HCT116 (cell line): ENCODE measurements at regions not wholly inside any gene's neighbourhood (a gene's known extent, or its start where the extent isn't known, plus 50 kb on each side); places are given as distances from the start of the nearest gene placed in this dataset.

Experiments
- ATAC-seq: fragments of 200-7000 bp; cut with Tn5 transposase; 2 replicates; pipeline ENCODE4 v1.9.1; 2020; ENCODE audit warnings: mild to moderate bottlenecking, moderate library complexity
- BruUV-seq: library from RNA; stranded (reverse); fragments of 400-500 nt; replicated peaks from 2 replicates; lab custom pipeline; 2021; lab: Mats Ljungman, UMichigan
- CTCF ChIA-PET: fragments of 300-600 bp; sonication (Branson Sonifier 250); formaldehyde crosslinking; loops from one replicate; lab custom pipeline; 2021; ENCODE audit warnings: antibody characterized with exemption; lab: Charles Lee
- POLR2A ChIA-PET: fragments of 300-600, 350-600 bp; sonication (Branson Sonifier 250); formaldehyde crosslinking; loops from one replicate; lab custom pipeline; 2021; ENCODE audit warnings: antibody characterized with exemption; lab: Charles Lee
- RAD21 ChIA-PET, 2 experiments: fragments of 300-600 bp; sonication (Branson Sonifier 250); formaldehyde crosslinking; loops; one replicate each; lab custom pipeline; 2023; ENCODE audit warnings: low total read pairs in 2 of 2; ENCODE audit not compliant: uncharacterized antibody in 2 of 2, unreplicated experiment in 2 of 2, low non-redundant PET in 1 of 2; lab: Charles Lee
- DNase-seq: peaks from one replicate; pipeline ENCODE4 v3.0.0-alpha.2; 2010; ENCODE audit warnings: low read depth, low spot score
- H2AFZ ChIP-seq: fragments of 200-600 bp; shearing (Covaris generic), sonication (generic); 2 replicates; pipeline ENCODE4 v1.6.1; 2017; ENCODE audit warnings: low read depth, mixed run types, mixed read lengths, antibody characterized with exemption, low read length; ENCODE audit not compliant: poor library complexity, severe bottlenecking
- H3K27ac ChIP-seq: 2 replicates; pipeline ENCODE4 v1.5.1; 2012; ENCODE audit warnings: low read depth, low read length
- H3K27me3 ChIP-seq: fragments of 200-600 bp; sonication (generic); 2 replicates; pipeline ENCODE4 v1.6.1; 2016; ENCODE audit warnings: mixed run types, low read length, mixed read lengths; ENCODE audit not compliant: insufficient read depth
- H3K36me3 ChIP-seq, 2 experiments: fragments of 200-500 bp in 1 of 2; fragments of 200-600 bp in 1 of 2; sonication (Bioruptor generic) in 1 of 2; sonication (generic) in 1 of 2; 2 replicates each; pipeline versions ENCODE4 v1.5.1 to v1.6.1; 2014 to 2016; ENCODE audit warnings: low read length in 2 of 2, inconsistent platforms in 1 of 2, mixed read lengths in 1 of 2, mixed run types in 1 of 2; ENCODE audit not compliant: insufficient read depth in 2 of 2, control insufficient read depth in 1 of 2
- H3K4me1 ChIP-seq, 2 experiments: fragments of 200-600 bp in 1 of 2; sonication (generic) in 1 of 2; 2 replicates each; pipeline versions ENCODE4 v1.5.1 to v1.6.1; 2012 to 2017; ENCODE audit warnings: low read length in 2 of 2, inconsistent platforms in 1 of 2, mild to moderate bottlenecking in 1 of 2, mixed read lengths in 1 of 2, mixed run types in 1 of 2, moderate library complexity in 1 of 2; ENCODE audit not compliant: insufficient read depth in 2 of 2, control insufficient read depth in 1 of 2
- H3K4me2 ChIP-seq: fragments of 200-600 bp; sonication (generic); 2 replicates; pipeline ENCODE4 v1.6.1; 2017; ENCODE audit warnings: mixed run types, low read length, mixed read lengths
- H3K4me3 ChIP-seq, 2 experiments: fragments of 200-600 bp in 1 of 2; sonication (generic) in 1 of 2; replicated peaks in 1 of 2; 2 replicates each; pipeline ENCODE4 v1.5.1; 2011 to 2016; ENCODE audit warnings: low read length in 2 of 2, control low read depth in 1 of 2, low read depth in 1 of 2, mild to moderate bottlenecking in 1 of 2, mixed read lengths in 1 of 2, mixed run types in 1 of 2
- H3K79me2 ChIP-seq: fragments of 200-600 bp; sonication (generic); 2 replicates; pipeline ENCODE4 v1.6.1; 2017; ENCODE audit warnings: mild to moderate bottlenecking, mixed run types, low read length, moderate library complexity, mixed read lengths; ENCODE audit not compliant: insufficient read depth
- H3K9ac ChIP-seq: fragments of 200-600 bp; sonication (generic); 2 replicates; pipeline ENCODE4 v1.6.1; 2016; ENCODE audit warnings: low read length, mixed read lengths
- H3K9me2 ChIP-seq: fragments of 200-600 bp; sonication (generic), shearing (Covaris generic); 2 replicates; pipeline ENCODE4 v1.6.1; 2017; ENCODE audit warnings: mixed run types, mild to moderate bottlenecking, moderate library complexity; ENCODE audit not compliant: insufficient read depth
- H3K9me3 ChIP-seq, 2 experiments: fragments of 200-500 bp in 1 of 2; fragments of 200-600 bp in 1 of 2; sonication (Bioruptor generic) in 1 of 2; sonication (generic) in 1 of 2; 2 replicates each; pipeline ENCODE4 v1.6.1; 2014 to 2017; ENCODE audit warnings: low read length in 2 of 2, mixed read lengths in 2 of 2, inconsistent platforms in 1 of 2, low read depth in 1 of 2, mild to moderate bottlenecking in 1 of 2, mixed run types in 1 of 2, moderate library complexity in 1 of 2; ENCODE audit not compliant: control insufficient read depth in 1 of 2, insufficient read depth in 1 of 2
- H4K20me1 ChIP-seq: fragments of 200-600 bp; sonication (generic), shearing (Covaris generic); 2 replicates; pipeline ENCODE4 v1.6.1; 2017; ENCODE audit warnings: mixed run types, mild to moderate bottlenecking, moderate library complexity; ENCODE audit not compliant: insufficient read depth
- CBX3 ChIP-seq: IDR thresholded peaks from 2 replicates; pipeline ENCODE4 v1.6.1; 2012; ENCODE audit warnings: low read depth
- CEBPB ChIP-seq: IDR thresholded peaks from 2 replicates; pipeline ENCODE4 v1.6.1; 2012; ENCODE audit warnings: low read depth
- CTCF ChIP-seq, 3 experiments: fragments of 200-600 bp in 1 of 3; sonication (generic) in 1 of 3; IDR thresholded peaks in 2 of 3; conservative IDR thresholded peaks in 1 of 3; 2 replicates each; pipeline ENCODE4 v1.5.1; 2012 to 2017; ENCODE audit warnings: low read depth in 2 of 3, low read length in 2 of 3, antibody characterized with exemption in 1 of 3, borderline replicate concordance in 1 of 3, control low read depth in 1 of 3, mild to moderate bottlenecking in 1 of 3, mixed read lengths in 1 of 3, mixed run types in 1 of 3, moderate library complexity in 1 of 3; ENCODE audit not compliant: insufficient read depth in 1 of 3
- EGR1 ChIP-seq: IDR thresholded peaks from 2 replicates; pipeline ENCODE4 v1.6.1; 2012; ENCODE audit warnings: low read depth
- ELF1 ChIP-seq: IDR thresholded peaks from 2 replicates; pipeline ENCODE4 v1.6.1; 2012; ENCODE audit warnings: low read depth, borderline replicate concordance
- MAX ChIP-seq: IDR thresholded peaks from 2 replicates; pipeline ENCODE4 v1.6.1; 2012
- POLR2AphosphoS5 ChIP-seq: IDR thresholded peaks from 2 replicates; pipeline ENCODE4 v1.6.1; 2011; ENCODE audit warnings: mild to moderate bottlenecking, low read depth, low read length, moderate library complexity
- REST ChIP-seq: IDR thresholded peaks from 2 replicates; pipeline ENCODE4 v1.6.1; 2012; ENCODE audit warnings: low read depth
- SIN3A ChIP-seq: IDR thresholded peaks from 2 replicates; pipeline ENCODE4 v1.6.1; 2012; ENCODE audit warnings: low read depth
- SP1 ChIP-seq: IDR thresholded peaks from 2 replicates; pipeline ENCODE4 v1.6.1; 2012; ENCODE audit warnings: low read depth
- SRF ChIP-seq: IDR thresholded peaks from 2 replicates; pipeline ENCODE4 v1.6.1; 2012; ENCODE audit warnings: low read depth
- YY1 ChIP-seq: IDR thresholded peaks from 2 replicates; pipeline ENCODE4 v1.6.1; 2011; ENCODE audit warnings: low read length, low read depth, moderate library complexity, mild to moderate bottlenecking; ENCODE audit not compliant: insufficient replicate concordance; ENCODE audit errors: extremely low read depth
- ZBTB33 ChIP-seq: IDR thresholded peaks from 2 replicates; pipeline ENCODE4 v1.6.1; 2011; ENCODE audit warnings: mild to moderate bottlenecking, low read length, moderate library complexity; ENCODE audit not compliant: insufficient replicate concordance; ENCODE audit errors: extremely low read depth
- ZFX ChIP-seq: fragments of 450-650 bp; IDR thresholded peaks from 2 replicates; pipeline ENCODE4 v1.6.1; 2017
- intact Hi-C: fragments of 100-400 bp; cut with micrococcal nuclease; formaldehyde crosslinking; loops from 2 replicates; pipeline ENCODE4 v1.10.0; 2022

GRCh38 chr4:157806184-157806583 is 366.6 kb downstream of the GASK1B start:
- no peak for DNase-seq
- Histone ChIP-seq H3K4me3 (no peak overlapping the region), H3K27me3 (no peaks in the 10 kb centered on the region), H3K4me2 (no peak overlapping the region), H3K4me1 (no peaks in the 10 kb centered on the region), H4K20me1 (no peaks in the 10 kb centered on the region), H3K9ac (no peak overlapping the region), H3K27ac (no peak overlapping the region), H3K9me2 (no peaks in the 10 kb centered on the region), H3K9me3 (no peaks in the 10 kb centered on the region), H3K79me2 (no peaks in the 10 kb centered on the region), H2AFZ (no peak overlapping the region), H3K36me3 (no peaks in the 10 kb centered on the region)
- POLR2A ChIA-PET: no interaction called here
- no peak for TF ChIP-seq SP1
- TF ChIP-seq CTCF (IDR thresholded peaks at IDR 0.05 in 2 of 3, conservative IDR thresholded peaks at IDR 0.05 in 1 of 3; ENCODE audit: borderline replicate concordance in 1 of 3, insufficient read depth in 1 of 3, low read depth in 2 of 3, low read length in 2 of 3): no peak
- TF ChIP-seq SIN3A: no peak
- no peak for TF ChIP-seq CBX3
- no peak for TF ChIP-seq REST
- no peak for TF ChIP-seq EGR1
- TF ChIP-seq ELF1: no peak
- no peak for TF ChIP-seq MAX
- TF ChIP-seq SRF: no peak
- no peak for TF ChIP-seq ZBTB33
- no peak for TF ChIP-seq ZFX
- no peak for TF ChIP-seq CEBPB
- TF ChIP-seq POLR2AphosphoS5: no peak
- TF ChIP-seq YY1: no peak
- CTCF ChIA-PET: interaction anchor here (0.9 kb wide), 1 partner anchor 1798 kb away, joined by 3 read pairs; no protein-coding TSS in a partner anchor
- intact Hi-C loops: no loop called here
- BruUV-seq: no TSS peak
- ATAC-seq: no peak
- RAD21 ChIA-PET: no interaction called here
